ENCODE measurements at regions not wholly inside any gene's neighbourhood (a gene's known extent, or its start where the extent isn't known, plus 50 kb on each side); places are given as distances from the start of the nearest gene placed in this dataset.
"Not testable (repeated sequence)": the region's sequence is repeated elsewhere in the genome, so short reads cannot be mapped to it uniquely, and the experiment has no call there.

DNA sequence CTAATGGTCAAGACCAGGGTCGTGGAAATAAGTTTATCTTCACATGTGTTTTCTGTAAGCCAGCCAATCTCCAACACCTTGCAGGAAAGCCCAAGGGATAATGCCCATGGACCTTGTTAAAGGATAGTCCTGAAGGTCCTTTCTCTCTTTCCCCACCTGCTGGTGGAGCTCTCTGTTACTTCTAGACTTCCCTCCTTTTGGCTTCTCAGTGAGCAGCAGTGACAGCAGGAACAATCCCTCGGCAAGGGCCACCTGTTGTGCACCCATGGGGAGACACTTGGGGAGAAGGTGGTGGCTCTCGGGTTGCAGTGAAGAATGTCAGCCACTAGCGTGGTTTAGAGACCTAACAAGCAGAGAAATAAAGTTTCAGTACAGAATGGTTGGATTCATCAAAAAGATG lies 84.0 kb upstream of the OSBPL11 start:
- peaks cover 17% of the 10 kb centered on the region for H3K4me1 ChIP-seq (ENCODE audit: control insufficient read depth, insufficient read depth, low read length)
- no peak overlapping the region for H3K9ac ChIP-seq (ENCODE audit: low read length)
- no peak overlapping the region for H3K4me3 ChIP-seq (ENCODE audit: low read length)
- no peaks in the 10 kb centered on the region for H3K27me3 ChIP-seq (replicated peaks; ENCODE audit: control insufficient read depth, insufficient read depth, low read length)
- H3K9me3 ChIP-seq (ENCODE audit: control insufficient read depth, low read length) = no peaks in the 10 kb centered on the region
- no peaks in the 10 kb centered on the region for H3K36me3 ChIP-seq (ENCODE audit: control insufficient read depth, insufficient read depth, low read length, severe bottlenecking)
- DNase-seq (ENCODE audit: low read depth) = no peak

DNA sequence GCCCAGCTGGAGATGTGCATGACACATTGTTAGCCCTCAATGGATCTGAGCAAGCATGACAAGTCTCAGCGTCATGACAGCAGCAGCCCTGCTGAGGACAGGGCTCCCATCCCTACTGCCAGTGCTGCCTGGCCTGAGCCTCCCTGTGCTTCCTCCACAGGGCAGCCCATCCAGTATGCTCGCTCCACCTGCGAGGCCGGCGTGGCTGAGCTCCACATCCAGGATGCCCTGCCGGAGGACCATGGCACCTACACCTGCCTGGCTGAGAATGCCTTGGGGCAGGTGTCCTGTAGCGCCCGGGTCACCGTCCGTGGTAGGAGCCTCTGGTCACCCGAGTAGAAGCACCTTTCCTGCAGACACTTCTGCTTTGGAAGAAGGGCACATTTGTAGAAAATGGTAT lies 85.8 kb upstream of the OSBPL11 start:
- DNase-seq (ENCODE audit: low read depth) = no peak
- Histone ChIP-seq H3K4me1 (ENCODE audit: control insufficient read depth, insufficient read depth, low read length) (peaks cover 13% of the 10 kb centered on the region), H3K36me3 (ENCODE audit: control insufficient read depth, insufficient read depth, low read length, severe bottlenecking) (no peaks in the 10 kb centered on the region), H3K4me3 (ENCODE audit: low read length) (no peak overlapping the region), H3K27me3 (replicated peaks; ENCODE audit: control insufficient read depth, insufficient read depth, low read length) (no peaks in the 10 kb centered on the region), H3K9me3 (ENCODE audit: control insufficient read depth, low read length) (no peaks in the 10 kb centered on the region), H3K9ac (ENCODE audit: low read length) (no peak overlapping the region)

DNA sequence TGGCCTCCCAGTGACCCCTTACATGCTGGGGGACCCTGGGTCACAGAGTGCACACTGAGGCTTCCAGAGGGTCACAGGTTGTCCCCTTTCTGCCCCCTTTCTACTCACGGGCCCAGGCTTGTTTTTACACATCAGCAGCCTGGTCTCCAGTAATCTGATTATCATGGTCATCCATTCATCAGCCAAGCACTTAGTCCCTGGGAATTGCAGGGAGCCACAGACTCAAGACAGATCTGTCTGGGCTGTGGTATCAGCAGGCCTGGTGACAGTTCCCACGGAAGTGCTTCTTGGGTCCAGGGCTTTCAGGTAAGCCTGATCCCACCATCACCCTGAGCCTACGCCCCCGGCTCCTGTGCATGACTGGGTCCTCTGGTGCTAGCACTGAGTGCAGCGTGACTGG lies 86.6 kb upstream of the OSBPL11 start:
- not testable (repeated sequence) for H3K9ac ChIP-seq (ENCODE audit: low read length); H3K4me3 ChIP-seq (ENCODE audit: low read length); H3K9me3 ChIP-seq (ENCODE audit: control insufficient read depth, low read length); H3K36me3 ChIP-seq (ENCODE audit: control insufficient read depth, insufficient read depth, low read length, severe bottlenecking); DNase-seq (ENCODE audit: low read depth); H3K27me3 ChIP-seq (replicated peaks; ENCODE audit: control insufficient read depth, insufficient read depth, low read length)
- H3K4me1 ChIP-seq (ENCODE audit: control insufficient read depth, insufficient read depth, low read length) = peaks cover 13% of the 10 kb centered on the region

DNA sequence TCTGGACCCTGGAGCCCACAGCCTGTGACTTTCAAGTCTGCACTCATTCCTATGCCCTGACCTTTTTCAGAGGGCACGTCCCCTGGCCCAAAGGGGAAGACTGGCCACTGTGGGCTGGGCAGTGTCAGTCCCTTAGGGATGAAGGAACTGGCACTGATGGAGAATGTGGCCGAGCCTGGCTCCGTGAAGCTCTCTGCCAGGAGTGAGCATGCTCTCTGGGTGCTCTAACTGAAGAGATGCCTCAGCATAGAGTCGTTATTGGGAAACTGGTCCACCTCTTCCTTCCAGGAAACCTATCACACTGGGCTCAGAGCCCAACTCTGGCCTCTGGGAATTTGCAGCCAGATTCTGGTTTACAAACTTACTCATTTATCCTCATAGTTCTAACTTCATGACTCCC lies 87.3 kb upstream of the OSBPL11 start:
- H3K4me1 ChIP-seq (ENCODE audit: control insufficient read depth, insufficient read depth, low read length) = peaks cover 13% of the 10 kb centered on the region
- not testable (repeated sequence) for H3K27me3 ChIP-seq (replicated peaks; ENCODE audit: control insufficient read depth, insufficient read depth, low read length); H3K36me3 ChIP-seq (ENCODE audit: control insufficient read depth, insufficient read depth, low read length, severe bottlenecking); H3K9me3 ChIP-seq (ENCODE audit: control insufficient read depth, low read length); H3K9ac ChIP-seq (ENCODE audit: low read length); H3K4me3 ChIP-seq (ENCODE audit: low read length)
- peak; percentile 12 for DNase-seq (ENCODE audit: low read depth)

DNA sequence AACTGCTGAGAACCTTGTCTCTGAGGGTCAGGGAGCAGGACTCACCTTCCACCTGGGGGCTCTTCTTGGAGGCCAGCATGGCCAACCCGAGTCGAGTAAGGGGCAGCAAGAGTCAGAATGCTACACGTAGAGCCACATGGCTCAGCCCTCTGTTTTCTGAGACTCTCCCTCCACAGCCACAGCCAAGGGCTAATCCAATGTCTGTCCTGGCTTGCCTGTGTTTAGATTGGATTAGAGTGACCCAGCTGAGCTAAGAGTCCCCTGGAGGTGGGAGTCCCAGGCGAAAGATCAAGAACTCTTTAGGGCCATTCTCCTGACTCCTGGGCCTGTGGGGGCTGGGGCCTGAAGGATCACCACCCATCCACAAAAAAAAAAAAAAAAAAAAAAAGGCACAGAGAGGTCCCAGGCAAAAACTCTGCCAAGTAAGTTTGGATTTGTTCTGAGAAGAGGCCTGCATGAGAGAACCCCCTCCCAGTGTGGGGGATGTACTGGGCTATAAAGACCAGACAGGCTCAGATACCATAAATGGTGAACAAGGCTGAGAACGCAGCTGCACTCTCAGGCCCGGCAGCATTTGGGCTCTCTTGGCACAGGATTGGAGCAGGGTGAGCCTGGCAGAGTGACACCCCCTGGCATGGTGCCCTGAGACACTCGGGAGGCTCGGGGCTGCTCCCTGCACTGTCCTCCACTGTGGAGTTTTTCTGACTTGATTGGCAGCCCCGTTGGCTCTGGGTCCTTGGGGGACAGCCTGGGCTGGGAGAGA lies 88.0 kb upstream of the OSBPL11 start:
- no peaks in the 10 kb centered on the region for H3K27me3 ChIP-seq (replicated peaks; ENCODE audit: control insufficient read depth, insufficient read depth, low read length)
- H3K9me3 ChIP-seq (ENCODE audit: control insufficient read depth, low read length) = no peaks in the 10 kb centered on the region
- DNase-seq (ENCODE audit: low read depth) = no peak
- no peaks in the 10 kb centered on the region for H3K36me3 ChIP-seq (ENCODE audit: control insufficient read depth, insufficient read depth, low read length, severe bottlenecking)
- H3K9ac ChIP-seq (ENCODE audit: low read length) = no peak overlapping the region
- peaks cover 13% of the 10 kb centered on the region for H3K4me1 ChIP-seq (ENCODE audit: control insufficient read depth, insufficient read depth, low read length)
- H3K4me3 ChIP-seq (ENCODE audit: low read length) = no peak overlapping the region

DNA sequence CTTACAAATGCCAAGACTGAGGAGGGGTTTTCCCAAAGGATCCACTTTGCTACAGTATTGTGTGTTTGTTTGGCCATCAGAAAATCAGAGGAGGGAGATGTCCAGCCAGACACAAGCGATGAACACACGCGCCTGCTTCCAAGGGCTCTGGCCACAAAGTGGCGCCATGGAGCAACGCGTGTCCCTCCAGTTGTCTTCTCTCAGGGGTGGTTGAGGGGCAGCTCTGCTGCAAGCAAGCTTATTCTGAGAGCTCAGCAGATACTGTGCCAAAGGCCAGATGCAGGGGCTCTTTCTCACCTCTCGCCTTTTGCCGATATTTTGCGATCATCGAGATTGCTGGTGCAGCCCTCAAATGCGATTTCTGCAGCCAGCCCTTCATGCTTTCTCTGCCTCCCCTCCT lies 88.9 kb upstream of the OSBPL11 start:
- Histone ChIP-seq H3K27me3 (replicated peaks; ENCODE audit: control insufficient read depth, insufficient read depth, low read length) (no peaks in the 10 kb centered on the region), H3K9ac (ENCODE audit: low read length) (no peak overlapping the region), H3K4me1 (ENCODE audit: control insufficient read depth, insufficient read depth, low read length) (peaks cover 13% of the 10 kb centered on the region), H3K4me3 (ENCODE audit: low read length) (no peak overlapping the region), H3K9me3 (ENCODE audit: control insufficient read depth, low read length) (no peaks in the 10 kb centered on the region), H3K36me3 (ENCODE audit: control insufficient read depth, insufficient read depth, low read length, severe bottlenecking) (no peaks in the 10 kb centered on the region)
- no peak for DNase-seq (ENCODE audit: low read depth)

DNA sequence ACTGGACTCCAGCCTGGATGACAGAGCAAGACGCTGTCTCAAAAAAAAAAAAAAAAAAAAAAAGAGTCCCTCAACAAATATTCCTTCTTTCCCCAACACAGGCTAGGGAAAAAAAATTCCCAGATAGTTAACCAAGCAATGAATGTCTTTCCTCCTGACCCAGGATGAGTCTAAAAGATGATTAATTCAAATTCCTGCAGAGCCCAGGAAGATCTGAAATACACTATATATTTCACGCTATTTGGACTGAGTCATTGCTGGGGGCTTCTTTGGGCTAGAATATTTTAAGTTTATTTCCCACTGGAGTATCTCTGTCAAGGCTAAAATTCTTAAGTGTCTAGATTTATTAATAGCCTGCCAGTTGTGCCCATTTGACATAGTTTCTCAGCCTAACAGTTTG lies 90.4 kb upstream of the OSBPL11 start:
- not testable (repeated sequence) for H3K4me3 ChIP-seq (ENCODE audit: low read length); H3K27me3 ChIP-seq (replicated peaks; ENCODE audit: control insufficient read depth, insufficient read depth, low read length); H3K9ac ChIP-seq (ENCODE audit: low read length); DNase-seq (ENCODE audit: low read depth); H3K36me3 ChIP-seq (ENCODE audit: control insufficient read depth, insufficient read depth, low read length, severe bottlenecking); H3K9me3 ChIP-seq (ENCODE audit: control insufficient read depth, low read length)
- H3K4me1 ChIP-seq (ENCODE audit: control insufficient read depth, insufficient read depth, low read length) = peaks cover 13% of the 10 kb centered on the region

DNA sequence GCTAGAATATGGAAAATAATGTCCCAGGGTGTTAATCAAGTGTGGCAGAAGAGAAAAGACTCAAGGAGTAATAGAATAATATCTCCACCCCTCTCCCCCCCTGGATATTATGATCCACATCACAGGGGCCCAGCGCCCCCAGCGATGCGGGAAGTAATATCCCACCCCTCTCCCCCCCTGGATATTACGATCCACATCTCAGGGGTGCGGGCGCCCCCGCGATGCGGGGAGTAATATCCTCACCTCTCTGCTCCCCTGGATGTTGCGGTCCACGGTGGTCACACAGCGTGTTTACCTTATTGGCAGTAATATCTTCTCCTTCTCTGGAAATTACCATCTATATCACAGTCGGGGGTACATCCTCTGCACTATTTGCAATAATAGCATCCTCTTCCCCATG lies 97.1 kb upstream of the OSBPL11 start:
- no peaks in the 10 kb centered on the region for H3K4me1 ChIP-seq (ENCODE audit: control insufficient read depth, insufficient read depth, low read length)
- H3K9me3 ChIP-seq (ENCODE audit: control insufficient read depth, low read length) = no peaks in the 10 kb centered on the region
- no peak overlapping the region for H3K9ac ChIP-seq (ENCODE audit: low read length)
- DNase-seq (ENCODE audit: low read depth) = no peak
- H3K4me3 ChIP-seq (ENCODE audit: low read length) = no peak overlapping the region
- peaks cover 5% of the 10 kb centered on the region for H3K27me3 ChIP-seq (replicated peaks; ENCODE audit: control insufficient read depth, insufficient read depth, low read length)
- no peaks in the 10 kb centered on the region for H3K36me3 ChIP-seq (ENCODE audit: control insufficient read depth, insufficient read depth, low read length, severe bottlenecking)

DNA sequence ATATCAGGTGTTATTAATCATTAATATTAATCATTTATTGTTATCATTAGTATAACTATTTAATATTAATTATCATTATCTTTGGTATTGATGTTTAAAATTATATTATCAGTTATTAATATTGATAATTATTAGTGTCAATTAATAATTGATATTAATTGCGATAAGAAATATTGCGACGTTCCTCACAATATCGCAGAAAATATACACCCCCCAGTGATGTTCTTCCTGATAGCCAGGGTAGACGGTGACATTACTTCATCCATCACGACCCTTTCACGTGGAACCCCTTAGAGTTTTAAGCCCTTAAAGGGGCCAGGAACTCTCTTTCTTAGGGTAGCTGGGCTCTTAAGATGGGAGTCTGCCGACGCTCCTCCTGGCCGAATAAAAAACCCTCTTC lies 98.6 kb upstream of the OSBPL11 start:
- no peak overlapping the region for H3K4me3 ChIP-seq (ENCODE audit: low read length)
- peaks cover 5% of the 10 kb centered on the region for H3K27me3 ChIP-seq (replicated peaks; ENCODE audit: control insufficient read depth, insufficient read depth, low read length)
- no peak for DNase-seq (ENCODE audit: low read depth)
- H3K9ac ChIP-seq (ENCODE audit: low read length) = no peak overlapping the region
- H3K4me1 ChIP-seq (ENCODE audit: control insufficient read depth, insufficient read depth, low read length) = no peaks in the 10 kb centered on the region
- no peaks in the 10 kb centered on the region for H3K36me3 ChIP-seq (ENCODE audit: control insufficient read depth, insufficient read depth, low read length, severe bottlenecking)
- no peaks in the 10 kb centered on the region for H3K9me3 ChIP-seq (ENCODE audit: control insufficient read depth, low read length)

DNA sequence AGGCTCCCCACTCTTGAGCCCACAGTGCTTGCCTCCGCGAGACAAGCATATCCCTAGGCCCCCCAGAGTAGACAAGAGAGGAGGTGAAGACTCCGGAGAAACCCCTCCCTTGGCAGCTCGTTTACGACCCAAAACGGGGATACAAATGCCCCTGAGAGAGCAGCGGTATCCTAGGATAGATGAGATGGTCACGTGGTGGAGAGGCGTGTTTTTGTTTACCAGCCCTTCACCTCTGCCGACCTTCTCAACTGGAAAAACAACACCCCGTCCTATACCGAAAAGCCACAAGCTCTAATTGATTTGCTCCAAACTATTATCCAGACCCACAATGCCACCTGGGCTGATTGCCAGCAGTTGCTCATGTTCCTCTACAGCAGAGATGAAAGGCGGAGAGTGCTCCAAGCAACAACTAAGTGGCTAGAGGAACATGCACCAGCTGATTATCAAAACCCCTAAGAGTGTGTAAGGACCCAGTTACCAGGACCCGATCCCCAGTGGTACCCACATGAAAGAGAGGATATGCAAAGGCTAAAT lies 99.5 kb upstream of the OSBPL11 start:
- H3K36me3 ChIP-seq (ENCODE audit: control insufficient read depth, insufficient read depth, low read length, severe bottlenecking) = no peaks in the 10 kb centered on the region
- DNase-seq (ENCODE audit: low read depth) = no peak
- peaks cover 5% of the 10 kb centered on the region for H3K27me3 ChIP-seq (replicated peaks; ENCODE audit: control insufficient read depth, insufficient read depth, low read length)
- no peaks in the 10 kb centered on the region for H3K9me3 ChIP-seq (ENCODE audit: control insufficient read depth, low read length)
- H3K9ac ChIP-seq (ENCODE audit: low read length) = no peak overlapping the region
- no peaks in the 10 kb centered on the region for H3K4me1 ChIP-seq (ENCODE audit: control insufficient read depth, insufficient read depth, low read length)
- no peak overlapping the region for H3K4me3 ChIP-seq (ENCODE audit: low read length)

DNA sequence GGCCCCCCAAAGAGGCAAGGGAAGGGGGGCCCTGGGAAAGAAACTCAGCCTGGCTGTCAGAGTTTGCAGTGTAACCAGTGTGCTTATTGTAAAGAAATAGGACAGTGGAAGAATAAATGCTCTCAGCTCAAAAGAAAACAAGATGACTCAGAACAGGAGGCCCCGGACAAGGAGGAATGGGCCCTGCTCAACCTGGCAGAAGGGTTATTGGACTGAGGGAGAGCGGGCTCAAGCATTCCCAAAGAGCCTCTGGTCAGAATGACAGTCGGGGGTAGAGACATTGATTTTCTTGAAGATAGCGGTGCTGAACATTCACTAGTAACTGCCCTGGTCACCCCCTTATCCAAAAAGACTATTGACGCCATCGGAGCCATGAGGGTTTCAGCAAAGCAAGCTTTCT lies 100.4 kb upstream of the OSBPL11 start:
- no peak overlapping the region for H3K9ac ChIP-seq (ENCODE audit: low read length)
- no peaks in the 10 kb centered on the region for H3K4me1 ChIP-seq (ENCODE audit: control insufficient read depth, insufficient read depth, low read length)
- peaks cover 5% of the 10 kb centered on the region for H3K27me3 ChIP-seq (replicated peaks; ENCODE audit: control insufficient read depth, insufficient read depth, low read length)
- no peak overlapping the region for H3K4me3 ChIP-seq (ENCODE audit: low read length)
- peak; percentile 2 for DNase-seq (ENCODE audit: low read depth)
- H3K36me3 ChIP-seq (ENCODE audit: control insufficient read depth, insufficient read depth, low read length, severe bottlenecking) = no peaks in the 10 kb centered on the region
- H3K9me3 ChIP-seq (ENCODE audit: control insufficient read depth, low read length) = no peaks in the 10 kb centered on the region

DNA sequence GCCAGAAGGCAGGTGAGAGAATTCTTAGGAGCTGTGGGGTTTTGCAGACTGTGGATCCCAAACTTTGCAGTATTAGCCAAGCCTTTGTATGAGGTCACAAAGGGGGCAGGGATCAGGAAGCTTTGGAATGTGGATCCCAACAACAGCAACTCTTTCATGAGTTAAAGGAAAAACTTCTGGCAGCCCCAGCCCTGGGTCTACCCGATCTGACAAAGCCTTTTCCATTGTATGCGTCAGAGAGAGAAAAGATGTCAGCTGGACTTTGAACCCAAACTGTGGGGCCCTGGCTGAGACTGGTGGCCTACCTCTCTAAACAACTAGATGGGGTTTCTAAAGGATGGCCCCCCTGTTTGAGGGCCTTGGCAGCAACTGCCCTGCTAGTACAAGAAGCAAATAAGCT lies 101.8 kb upstream of the OSBPL11 start:
- H3K9me3 ChIP-seq (ENCODE audit: control insufficient read depth, low read length); H3K36me3 ChIP-seq (ENCODE audit: control insufficient read depth, insufficient read depth, low read length, severe bottlenecking); H3K27me3 ChIP-seq (replicated peaks; ENCODE audit: control insufficient read depth, insufficient read depth, low read length); H3K4me1 ChIP-seq (ENCODE audit: control insufficient read depth, insufficient read depth, low read length); DNase-seq (ENCODE audit: low read depth); H3K4me3 ChIP-seq (ENCODE audit: low read length); H3K9ac ChIP-seq (ENCODE audit: low read length): not testable (repeated sequence)

Data from adipocyte (in vitro differentiated cells).